HG03565 (cell line): ENCODE measurements at regions not wholly inside any gene's neighbourhood (a gene's known extent, or its start where the extent isn't known, plus 50 kb on each side); places are given as distances from the start of the nearest gene placed in this dataset.

Experiments used
- ATAC-seq: cut with Tn5 transposase; IDR thresholded peaks from one replicate; pipeline ENCODE4 v1.9.1; 2021; ENCODE audit warnings: mild to moderate bottlenecking, moderate library complexity; ENCODE audit not compliant: unreplicated experiment

- no peak for ATAC-seq
These were observed 50.3 kb upstream of the CXCL12 start for GRCh38 chr10:44435196-44435595.

DNA sequence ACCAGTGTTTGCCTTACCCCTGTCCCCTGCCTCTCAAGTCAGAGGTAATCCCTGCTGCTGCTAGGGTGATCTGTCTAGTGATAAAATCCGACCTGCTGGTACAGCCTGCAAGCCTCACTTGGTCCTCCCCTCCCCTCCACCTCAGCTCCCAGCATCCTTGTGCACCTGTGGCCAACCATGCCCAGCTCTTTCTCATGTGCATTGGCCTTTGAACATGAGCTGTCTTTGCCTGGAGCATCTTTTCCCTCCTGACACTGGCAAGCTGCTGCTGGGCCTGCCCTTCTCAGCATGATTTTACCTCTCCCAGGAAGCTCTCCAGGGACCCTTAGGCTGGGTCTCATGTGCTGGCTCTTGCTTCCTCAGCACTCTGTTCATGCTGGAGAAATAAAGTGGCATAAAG, 51.3 kb upstream of the CXCL12 start:
- no peak for ATAC-seq

- ATAC-seq: no peak
These were observed 53.1 kb upstream of the CXCL12 start for GRCh38 chr10:44437840-44438511.

GRCh38 chr10:44439239-44439957, 54.5 kb upstream of the CXCL12 start:
- ATAC-seq: no peak

DNA sequence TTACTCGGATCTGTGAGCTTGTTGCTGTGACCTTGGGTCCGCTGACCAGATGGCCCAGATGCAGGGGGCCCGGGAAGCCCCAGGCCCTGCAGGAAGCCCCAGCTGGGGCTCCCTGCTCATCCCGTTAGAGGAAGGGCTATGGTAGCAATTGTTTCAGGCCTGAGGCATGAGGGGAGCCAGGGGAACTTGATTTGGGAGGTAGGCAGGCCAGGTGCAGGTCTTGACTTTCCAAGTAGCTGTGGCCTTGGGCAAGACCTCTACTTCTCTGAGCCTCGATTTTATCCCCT, 55.0 kb upstream of the CXCL12 start:
- ATAC-seq: no peak

- ATAC-seq: no peak
These were observed 72.4 kb upstream of the CXCL12 start for GRCh38 chr10:44457259-44457658.

GRCh38 chr10:44458671-44459413, 73.9 kb upstream of the CXCL12 start:
- no peak for ATAC-seq

GRCh38 chr10:44459671-44460070, 74.8 kb upstream of the CXCL12 start:
- ATAC-seq: no peak

GRCh38 chr10:44460416-44460815, 75.5 kb upstream of the CXCL12 start:
- ATAC-seq: no peak

- no peak for ATAC-seq
These were observed 77.5 kb upstream of the CXCL12 start for GRCh38 chr10:44462338-44462914.

GRCh38 chr10:44463511-44464121, 78.7 kb upstream of the CXCL12 start:
- no peak for ATAC-seq

DNA sequence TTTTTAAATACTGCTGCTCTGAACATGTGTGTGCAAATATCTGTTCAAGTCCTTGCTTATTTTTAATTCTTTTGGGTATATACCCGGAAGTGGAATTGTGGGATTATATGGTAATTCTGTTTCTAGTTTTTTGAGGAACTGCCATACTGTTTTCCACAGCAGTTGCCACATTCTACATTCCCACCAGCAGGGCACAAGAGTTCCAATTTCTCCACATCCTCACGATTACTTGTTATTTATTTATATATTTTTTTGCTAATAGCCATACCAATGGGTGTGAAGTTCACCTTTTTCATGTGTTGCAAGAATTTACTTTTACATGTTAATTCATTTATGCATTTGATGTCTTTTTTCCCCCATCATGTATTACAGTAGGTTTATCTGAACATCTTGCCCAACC, 79.6 kb upstream of the CXCL12 start:
- ATAC-seq: no peak

DNA sequence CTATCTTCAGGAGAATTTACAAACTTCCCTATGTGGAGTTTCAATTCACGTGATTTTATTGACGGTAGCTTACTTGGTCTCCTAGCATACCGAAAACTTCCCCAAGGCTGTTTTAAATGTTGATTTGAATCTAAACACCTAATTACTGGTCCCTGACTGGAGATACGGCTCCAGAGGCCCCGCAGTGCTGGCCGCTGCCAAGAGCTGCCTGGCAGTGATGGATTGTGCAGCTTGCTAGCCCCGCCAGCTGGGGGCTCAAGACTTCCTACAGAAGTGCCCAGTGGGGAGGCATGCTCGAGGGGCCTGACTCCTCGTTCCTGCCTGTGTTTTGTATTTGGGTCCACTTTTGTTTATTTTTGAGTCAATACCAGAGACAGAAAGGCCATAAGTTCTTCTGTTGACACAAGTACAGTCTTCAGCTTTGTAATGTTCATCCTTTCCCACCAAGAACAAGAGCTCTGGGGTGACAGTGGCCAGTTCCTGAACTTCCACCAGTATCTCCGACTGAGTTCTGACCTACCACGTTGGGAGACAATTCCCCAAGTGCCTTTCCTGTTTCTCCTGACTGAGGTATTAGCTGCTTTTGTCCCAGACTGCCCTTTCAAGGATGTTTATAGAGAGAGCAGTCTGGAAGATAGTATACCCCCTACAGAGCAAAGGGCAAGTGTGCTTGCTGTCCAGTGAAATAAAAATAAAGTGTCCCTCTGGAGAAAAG, 80.7 kb upstream of the CXCL12 start:
- no peak for ATAC-seq

DNA sequence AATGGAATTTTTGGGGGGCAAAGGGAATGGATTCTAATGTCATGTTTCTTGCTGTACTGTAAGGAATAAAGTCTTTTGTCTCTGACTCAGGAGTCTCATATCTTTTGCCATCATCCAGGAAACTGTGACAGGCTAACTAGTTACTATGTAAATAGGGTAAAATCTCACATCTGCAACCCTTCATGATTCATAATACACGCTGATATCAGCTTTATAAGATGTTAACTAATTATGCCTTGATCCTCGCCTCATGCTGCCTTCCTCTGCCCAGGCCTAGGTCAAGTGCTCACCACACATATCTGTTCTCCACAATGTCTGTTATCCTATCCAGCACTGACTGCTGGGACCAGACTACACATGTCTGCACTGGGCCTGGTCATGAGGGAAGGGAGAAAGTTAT, 81.3 kb upstream of the CXCL12 start:
- ATAC-seq: no peak

- ATAC-seq: no peak
These were observed 82.2 kb upstream of the CXCL12 start for GRCh38 chr10:44467090-44467489.

DNA sequence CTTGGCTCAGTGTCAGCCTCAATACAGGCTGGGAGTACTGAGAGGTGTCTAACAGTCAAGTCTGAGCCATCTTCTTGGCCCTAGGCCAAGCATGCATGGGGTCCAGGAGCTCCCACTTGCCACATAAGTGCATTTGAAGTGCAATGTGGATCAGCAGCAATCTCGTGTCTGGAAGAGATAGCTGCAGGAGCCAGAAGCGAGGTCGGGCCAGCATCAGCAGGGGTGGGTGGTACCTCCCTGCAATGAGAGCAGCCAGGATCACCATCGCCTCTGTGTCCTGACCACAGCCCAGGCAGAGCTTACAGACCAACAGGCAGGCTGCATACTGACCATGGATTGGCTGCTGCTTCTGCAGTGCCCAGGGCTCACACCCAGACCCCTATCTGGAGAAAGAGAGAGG, 83.0 kb upstream of the CXCL12 start:
- no peak for ATAC-seq

DNA sequence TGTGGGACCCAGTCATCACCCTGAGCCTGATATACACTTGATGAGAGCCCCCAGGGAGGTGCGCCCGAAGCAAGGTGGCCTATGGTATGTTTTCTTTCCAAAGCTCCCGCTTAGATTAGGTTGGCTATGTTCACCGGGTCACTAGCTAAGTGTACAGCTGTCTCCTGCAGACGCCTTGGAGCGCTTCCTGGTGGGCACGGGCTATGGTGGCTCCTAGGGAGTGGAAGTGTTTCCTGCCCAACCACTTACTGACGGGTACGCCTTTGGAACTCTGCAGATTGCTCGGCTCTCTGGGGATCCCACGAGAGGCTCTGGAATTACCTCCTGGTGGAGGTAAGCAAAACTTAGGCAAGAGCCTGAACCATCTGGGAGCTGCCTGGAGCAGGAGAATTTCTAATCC, 83.6 kb upstream of the CXCL12 start:
- ATAC-seq: no peak

GRCh38 chr10:44468965-44469364, 84.1 kb upstream of the CXCL12 start:
- no peak for ATAC-seq

- ATAC-seq: no peak
These were observed 85.9 kb upstream of the CXCL12 start for GRCh38 chr10:44470784-44471183.

DNA sequence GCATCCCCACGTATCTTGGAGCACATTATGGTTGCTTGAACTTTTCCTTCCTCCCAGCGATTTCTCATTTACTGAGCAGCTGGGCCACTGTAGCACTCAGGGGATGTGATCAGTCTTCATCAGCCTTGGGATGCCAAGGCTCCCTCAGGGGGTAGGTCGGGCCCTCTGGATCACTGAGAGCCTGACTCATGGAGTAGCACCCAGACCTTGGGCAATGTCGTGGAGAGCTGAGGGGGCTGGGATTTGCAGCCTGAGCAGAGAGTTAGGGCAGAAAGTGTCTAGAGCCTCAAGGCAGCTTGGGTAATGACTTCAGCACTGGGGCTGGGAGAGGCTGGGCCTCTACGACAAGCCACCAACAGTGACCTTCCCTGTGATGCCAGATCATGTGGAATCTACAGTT, 86.5 kb upstream of the CXCL12 start:
- ATAC-seq: no peak

GRCh38 chr10:44473146-44473545, 88.2 kb upstream of the CXCL12 start:
- ATAC-seq: no peak
